ENCODE measurements at regions not wholly inside any gene's neighbourhood (a gene's known extent, or its start where the extent isn't known, plus 50 kb on each side); places are given as distances from the start of the nearest gene placed in this dataset.

GRCh38 chr16:26705346-26705745 is 361.4 kb upstream of the C16orf82 start:
- H3K36me3 ChIP-seq (ENCODE audit: control insufficient read depth, insufficient read depth, low read length), result no peaks in the 10 kb centered on the region
- no peak for DNase-seq (ENCODE audit: low read depth)
- H3K27me3 ChIP-seq (ENCODE audit: control insufficient read depth, insufficient read depth, low read length), result no peaks in the 10 kb centered on the region
- TF ChIP-seq CTCF (IDR thresholded peaks at IDR 0.05; ENCODE audit: insufficient read depth, low read length, poor library complexity, severe bottlenecking), result no peak
- H3K4me3 ChIP-seq (ENCODE audit: low read depth, low read length), result no peak overlapping the region

- DNase-seq (ENCODE audit: low read depth), result no peak
- no peaks in the 10 kb centered on the region for H3K27me3 ChIP-seq (ENCODE audit: control insufficient read depth, insufficient read depth, low read length)
- H3K4me3 ChIP-seq (ENCODE audit: low read depth, low read length), result no peak overlapping the region
- TF ChIP-seq CTCF (IDR thresholded peaks at IDR 0.05; ENCODE audit: insufficient read depth, low read length, poor library complexity, severe bottlenecking), result no peak
- no peaks in the 10 kb centered on the region for H3K36me3 ChIP-seq (ENCODE audit: control insufficient read depth, insufficient read depth, low read length)
Measured at GRCh38 chr16:26708428-26708827, 358.3 kb upstream of the C16orf82 start.

- Histone ChIP-seq H3K4me3 (ENCODE audit: low read depth, low read length) (no peak overlapping the region), H3K36me3 (ENCODE audit: control insufficient read depth, insufficient read depth, low read length) (no peaks in the 10 kb centered on the region), H3K27me3 (ENCODE audit: control insufficient read depth, insufficient read depth, low read length) (no peaks in the 10 kb centered on the region)
- no peak for DNase-seq (ENCODE audit: low read depth)
- no peak for TF ChIP-seq CTCF (IDR thresholded peaks at IDR 0.05; ENCODE audit: insufficient read depth, low read length, poor library complexity, severe bottlenecking)
Measured at GRCh38 chr16:26709175-26709574, 357.6 kb upstream of the C16orf82 start.

GRCh38 chr16:26709754-26710153 is 357.0 kb upstream of the C16orf82 start:
- Histone ChIP-seq H3K4me3 (ENCODE audit: low read depth, low read length) (no peak overlapping the region), H3K27me3 (ENCODE audit: control insufficient read depth, insufficient read depth, low read length) (no peaks in the 10 kb centered on the region), H3K36me3 (ENCODE audit: control insufficient read depth, insufficient read depth, low read length) (no peaks in the 10 kb centered on the region)
- DNase-seq (ENCODE audit: low read depth), result no peak
- no peak for TF ChIP-seq CTCF (IDR thresholded peaks at IDR 0.05; ENCODE audit: insufficient read depth, low read length, poor library complexity, severe bottlenecking)

- no peak for TF ChIP-seq CTCF (IDR thresholded peaks at IDR 0.05; ENCODE audit: insufficient read depth, low read length, poor library complexity, severe bottlenecking)
- H3K27me3 ChIP-seq (ENCODE audit: control insufficient read depth, insufficient read depth, low read length), result no peaks in the 10 kb centered on the region
- no peaks in the 10 kb centered on the region for H3K36me3 ChIP-seq (ENCODE audit: control insufficient read depth, insufficient read depth, low read length)
- H3K4me3 ChIP-seq (ENCODE audit: low read depth, low read length), result no peak overlapping the region
- no peak for DNase-seq (ENCODE audit: low read depth)
Measured at GRCh38 chr16:26710450-26710849, 356.3 kb upstream of the C16orf82 start.

- no peak for TF ChIP-seq CTCF (IDR thresholded peaks at IDR 0.05; ENCODE audit: insufficient read depth, low read length, poor library complexity, severe bottlenecking)
- Histone ChIP-seq H3K27me3 (ENCODE audit: control insufficient read depth, insufficient read depth, low read length) (no peaks in the 10 kb centered on the region), H3K36me3 (ENCODE audit: control insufficient read depth, insufficient read depth, low read length) (no peaks in the 10 kb centered on the region), H3K4me3 (ENCODE audit: low read depth, low read length) (no peak overlapping the region)
- no peak for DNase-seq (ENCODE audit: low read depth)
Measured at GRCh38 chr16:26712876-26713275, 353.9 kb upstream of the C16orf82 start.
